Breast epithelium (tissue), 3 donors: ENCODE measurements at regions not wholly inside any gene's neighbourhood (a gene's known extent, or its start where the extent isn't known, plus 50 kb on each side); places are given as distances from the start of the nearest gene placed in this dataset.

ENCODE experiments used
- CTCF ChIP-seq, 3 donors: fragments of 450-650 bp; IDR thresholded peaks; one replicate each; pipeline ENCODE4 v1.5.1; 2016 to 2017; ENCODE audit warnings: antibody characterized with exemption in 3 of 3, mild to moderate bottlenecking in 3 of 3, moderate library complexity in 3 of 3
- POLR2AphosphoS5 ChIP-seq, 3 donors: sonication (generic); formaldehyde crosslinking; IDR thresholded peaks; one replicate each; pipeline ENCODE4 v1.6.1; 2017; ENCODE audit warnings: antibody characterized with exemption in 3 of 3

GRCh38 chr1:244254467-244254866 lies 197.2 kb downstream of the ADSS2 start:
- TF ChIP-seq CTCF (IDR thresholded peaks at IDR 0.05): no peak
- TF ChIP-seq POLR2AphosphoS5 (IDR thresholded peaks at IDR 0.05): no peak
